GM21360 (cell line): ENCODE measurements at regions not wholly inside any gene's neighbourhood (a gene's known extent, or its start where the extent isn't known, plus 50 kb on each side); places are given as distances from the start of the nearest gene placed in this dataset.

Experiments used
- ATAC-seq: cut with Tn5 transposase; IDR thresholded peaks from one replicate; pipeline ENCODE4 v1.9.1; 2021; ENCODE audit warnings: mild to moderate bottlenecking, moderate library complexity; ENCODE audit not compliant: unreplicated experiment

DNA sequence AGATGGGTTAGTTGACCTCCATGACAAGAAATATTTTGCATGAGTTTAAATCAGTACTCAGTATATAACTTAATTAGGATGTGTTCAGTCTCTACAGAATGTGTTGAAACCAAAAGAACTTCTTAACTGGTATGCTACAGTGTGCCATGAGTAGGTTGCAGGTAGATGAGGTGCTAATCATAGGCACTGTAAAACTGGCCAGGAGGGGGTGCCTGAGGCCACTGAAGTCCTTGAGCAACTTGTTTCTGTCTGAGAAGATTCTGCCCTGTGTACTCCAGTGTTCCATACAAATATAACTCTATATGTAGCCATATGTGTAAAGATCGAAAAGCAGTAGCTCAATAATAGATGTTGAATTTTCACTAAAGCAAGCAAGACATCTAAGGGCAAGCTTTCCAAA, 549.2 kb upstream of the KLF12 start:
- ATAC-seq, result no peak

DNA sequence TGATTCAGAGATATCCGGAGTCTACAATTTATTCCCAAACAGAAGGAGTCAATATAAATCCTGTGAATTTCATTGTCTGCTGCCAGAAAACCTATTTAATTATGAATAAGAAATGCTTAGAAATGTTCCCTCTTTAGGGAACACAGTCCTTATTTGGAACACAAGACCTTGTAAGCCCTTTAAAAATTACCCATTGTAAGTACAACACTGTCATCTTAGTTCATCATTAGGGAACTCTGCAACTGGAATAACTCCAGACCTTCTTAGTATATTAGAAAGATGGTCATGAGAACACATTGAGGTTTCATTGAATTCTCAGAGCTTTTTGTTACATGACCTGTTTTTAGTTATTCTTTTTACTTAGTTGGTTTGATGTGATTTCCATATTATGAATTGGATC, 548.5 kb upstream of the KLF12 start:
- ATAC-seq, result no peak

DNA sequence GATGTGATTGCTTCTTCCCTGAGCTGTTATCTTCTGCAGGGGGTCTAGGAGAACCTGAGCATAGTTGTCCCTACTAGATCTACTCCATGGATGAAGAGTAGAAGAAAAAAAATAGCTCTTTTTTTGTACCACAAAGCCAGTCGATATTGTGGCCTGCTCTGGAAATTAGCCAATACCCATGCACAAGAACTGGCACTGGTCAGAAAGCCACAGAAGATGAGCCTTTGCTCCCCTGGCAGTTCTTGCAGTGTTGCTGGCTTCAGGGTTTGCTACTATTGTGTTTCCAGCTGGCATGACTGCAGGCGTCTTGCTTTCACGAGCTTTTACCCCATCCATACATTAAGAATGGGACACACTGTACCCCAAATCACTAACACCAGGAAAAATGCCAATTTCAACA, 547.7 kb upstream of the KLF12 start:
- no peak for ATAC-seq

DNA sequence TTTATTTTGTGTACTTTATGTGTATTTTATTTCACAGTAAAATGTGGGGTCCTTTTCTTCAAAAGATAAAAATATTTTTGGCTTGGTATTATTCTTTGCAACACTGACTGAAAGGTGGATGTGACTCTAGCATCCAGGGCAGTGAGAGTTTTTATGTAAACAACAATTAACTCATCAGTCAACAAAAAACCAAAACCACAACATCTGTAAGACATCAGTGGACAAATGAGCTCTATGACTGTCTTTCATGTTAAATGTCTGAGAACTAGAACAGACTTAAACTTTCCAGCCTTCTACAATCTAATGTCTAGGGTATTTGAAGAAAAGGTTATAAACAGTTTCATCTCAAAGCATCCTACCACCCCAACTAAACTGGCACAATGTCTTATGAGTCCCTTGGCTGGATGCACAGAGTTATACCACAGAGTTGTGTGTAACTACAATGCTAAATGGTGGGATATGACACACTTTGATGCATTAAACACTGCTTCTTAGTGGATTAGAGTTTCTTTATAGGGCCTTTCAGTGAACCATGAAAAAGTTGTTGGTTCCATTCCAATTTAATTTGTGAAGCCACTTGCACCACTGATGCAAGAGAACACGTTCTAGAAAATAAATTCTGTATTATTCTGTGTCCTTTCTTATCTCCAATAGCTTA, 544.2 kb upstream of the KLF12 start:
- ATAC-seq, result no peak

DNA sequence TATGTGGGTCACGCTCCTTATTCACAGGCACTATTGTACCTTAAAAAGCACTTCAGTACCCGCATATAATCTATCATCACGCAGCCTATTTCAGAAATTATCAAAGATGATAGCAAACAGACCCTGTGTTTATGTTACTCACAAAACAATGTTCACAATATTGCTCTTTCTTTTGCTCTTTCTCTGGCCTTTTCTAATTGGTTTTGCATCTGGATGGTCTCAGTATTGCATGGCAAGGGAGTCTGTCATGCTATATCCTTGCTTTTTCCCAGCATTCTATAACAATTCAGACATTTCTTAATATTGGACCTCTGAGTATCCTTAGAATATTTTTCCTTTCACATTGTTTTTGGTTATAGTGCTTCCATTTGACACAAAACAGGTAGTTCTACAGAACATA, 541.8 kb upstream of the KLF12 start:
- ATAC-seq, result no peak

DNA sequence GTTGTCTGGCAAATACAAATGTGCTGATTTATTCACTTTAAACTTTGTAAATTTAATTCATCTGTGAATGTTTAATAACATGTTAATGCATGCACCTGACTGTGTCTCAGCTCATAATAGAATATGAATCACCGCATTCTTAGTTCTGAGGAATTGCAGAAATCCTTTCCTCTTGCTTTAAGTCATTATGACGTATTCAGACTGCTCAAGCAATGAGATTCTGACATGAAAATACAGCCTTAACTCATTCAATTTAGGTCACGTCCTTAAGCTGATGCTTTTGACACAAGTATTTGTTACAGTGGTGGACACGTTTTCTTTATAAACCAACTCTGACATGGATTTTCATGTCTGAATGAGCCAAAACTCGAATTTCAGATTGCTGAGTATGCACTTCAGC, 541.0 kb upstream of the KLF12 start:
- ATAC-seq, result no peak

DNA sequence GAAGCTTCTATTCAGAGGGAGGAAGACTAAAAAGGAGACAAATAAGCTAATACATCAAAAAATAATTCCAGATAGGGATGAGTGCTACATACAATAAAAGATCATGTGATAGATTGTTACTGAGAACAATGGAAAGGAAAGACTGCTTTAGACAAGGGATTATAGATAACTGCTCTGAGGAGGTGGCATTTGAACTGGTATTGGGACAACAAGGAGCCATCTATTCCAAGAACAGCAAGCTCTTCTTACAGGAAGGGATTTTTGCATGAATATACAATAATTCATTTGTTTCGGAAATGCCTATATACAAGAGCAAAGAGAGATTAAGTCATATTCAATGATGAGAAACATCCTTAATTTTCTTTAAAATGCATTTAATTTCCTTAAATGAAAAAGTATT, 540.5 kb upstream of the KLF12 start:
- ATAC-seq, result no peak

DNA sequence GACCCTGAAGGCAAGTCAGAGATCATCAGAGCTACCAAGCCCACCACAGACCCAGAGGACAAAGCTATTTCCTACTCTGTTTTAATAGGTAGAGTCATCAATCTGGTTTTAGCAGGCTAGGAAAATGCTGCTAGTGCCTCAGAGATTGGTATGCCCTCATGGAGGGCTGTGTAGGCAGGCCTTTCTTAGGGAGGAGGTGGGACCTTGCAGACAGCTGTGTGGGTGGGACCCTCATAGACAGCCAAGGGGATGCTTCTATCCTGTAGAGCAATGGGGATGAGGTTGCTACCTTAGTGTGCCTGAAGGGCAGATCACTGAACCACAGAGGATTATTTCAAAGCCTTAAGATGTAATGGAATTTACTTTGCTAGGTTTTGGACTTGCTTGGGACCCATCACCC, 534.9 kb upstream of the KLF12 start:
- ATAC-seq, result no peak

DNA sequence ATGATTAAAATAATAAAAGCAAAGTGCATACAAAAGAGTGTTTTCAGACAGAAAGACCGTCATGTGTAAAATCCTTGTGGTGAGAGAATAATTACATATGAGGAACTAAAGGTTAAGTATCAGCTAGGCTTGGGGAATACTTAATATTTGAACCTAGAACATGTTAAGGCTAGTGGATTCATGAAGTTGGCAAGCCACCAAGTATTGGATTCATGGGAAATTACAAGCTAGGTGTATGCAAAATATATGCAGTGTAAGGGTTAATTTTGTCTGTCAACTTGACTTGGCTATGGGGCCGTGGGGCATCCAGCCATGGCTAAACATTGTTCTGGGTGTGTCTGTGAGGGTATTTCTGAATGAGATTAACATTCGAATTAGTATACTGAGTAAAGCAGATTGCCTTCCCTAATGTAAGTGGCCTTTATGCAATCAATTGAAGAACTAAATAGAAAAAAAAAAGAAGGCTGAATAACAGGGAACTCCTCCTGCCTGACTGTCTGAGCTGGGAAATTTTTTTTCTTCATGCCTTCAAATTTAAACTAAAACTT, 533.5 kb upstream of the KLF12 start:
- ATAC-seq, result no peak

DNA sequence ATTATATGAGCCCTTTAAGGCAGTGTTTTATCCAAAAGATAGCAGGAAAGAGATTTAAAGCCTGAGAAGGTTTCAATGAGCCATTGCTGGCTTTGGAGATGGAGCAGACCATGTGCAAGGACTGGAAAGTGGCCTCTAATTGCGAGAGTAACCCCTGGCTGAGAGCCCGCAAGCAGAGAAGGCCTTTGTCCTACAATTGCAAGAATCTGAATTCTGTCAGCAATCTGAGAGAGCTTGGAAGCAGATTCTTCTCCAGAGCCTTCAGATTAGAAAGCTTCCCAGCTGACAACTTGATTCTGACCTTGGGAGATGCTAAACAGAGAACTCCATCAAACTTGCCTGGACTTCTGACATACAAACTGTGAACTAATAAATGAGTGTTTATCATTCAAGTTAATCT, 528.7 kb upstream of the KLF12 start:
- ATAC-seq, result no peak

DNA sequence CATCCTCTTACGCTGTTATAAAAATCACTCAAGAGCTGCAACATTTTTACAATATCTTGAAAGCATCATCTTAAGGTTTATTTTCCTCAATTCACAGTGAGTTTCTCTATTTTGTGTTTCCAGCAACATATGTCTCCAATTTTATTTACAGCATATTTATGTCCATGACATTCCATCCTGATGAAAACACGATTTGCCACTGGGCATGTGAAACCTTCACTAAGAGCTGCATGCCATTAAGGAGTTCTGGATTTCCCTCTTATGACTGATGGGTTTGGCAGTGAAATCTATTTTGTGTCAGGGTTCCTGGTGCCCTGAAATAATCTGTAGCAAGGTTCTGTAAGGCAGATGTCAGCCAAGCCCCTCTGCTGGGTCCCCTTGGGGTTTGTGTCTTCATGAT, 527.6 kb upstream of the KLF12 start:
- no peak for ATAC-seq

DNA sequence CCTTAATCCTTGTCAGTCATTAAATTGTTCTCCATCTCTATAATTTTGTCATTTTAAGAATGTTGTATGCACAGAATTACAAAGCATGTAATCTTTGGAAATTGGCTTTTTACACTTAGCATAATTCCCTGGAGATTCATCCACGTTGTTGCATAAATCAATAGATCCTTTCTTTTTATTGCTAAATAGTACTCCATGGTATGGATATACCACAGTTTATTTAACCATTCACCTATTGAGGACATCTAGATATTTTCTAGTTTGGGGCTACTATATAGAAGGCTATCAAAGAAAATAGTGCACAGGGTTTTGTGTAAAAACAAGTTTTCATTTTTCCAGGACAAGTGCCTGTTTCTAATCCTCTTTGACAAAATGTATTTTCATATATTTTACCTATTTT, 523.6 kb upstream of the KLF12 start:
- no peak for ATAC-seq

DNA sequence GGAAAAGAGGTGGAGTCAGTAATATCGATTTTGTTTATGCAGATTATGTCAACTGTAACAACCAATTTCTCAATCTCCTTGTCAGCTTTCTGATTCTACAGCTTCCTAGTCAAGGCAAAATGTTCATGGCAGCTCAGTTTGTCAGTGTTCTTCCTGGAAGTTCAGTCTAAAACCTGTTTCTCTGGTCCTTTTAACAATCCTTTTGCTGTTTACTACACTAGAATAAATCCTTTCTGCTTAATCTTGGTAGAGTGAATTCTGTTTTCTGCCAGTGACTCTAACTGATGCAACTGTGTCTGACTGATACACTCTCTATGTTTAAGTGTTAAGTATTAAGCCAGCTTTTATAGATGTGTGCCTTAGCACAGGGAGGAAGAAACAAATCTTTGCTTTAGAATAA, 516.9 kb upstream of the KLF12 start:
- ATAC-seq, result no peak

DNA sequence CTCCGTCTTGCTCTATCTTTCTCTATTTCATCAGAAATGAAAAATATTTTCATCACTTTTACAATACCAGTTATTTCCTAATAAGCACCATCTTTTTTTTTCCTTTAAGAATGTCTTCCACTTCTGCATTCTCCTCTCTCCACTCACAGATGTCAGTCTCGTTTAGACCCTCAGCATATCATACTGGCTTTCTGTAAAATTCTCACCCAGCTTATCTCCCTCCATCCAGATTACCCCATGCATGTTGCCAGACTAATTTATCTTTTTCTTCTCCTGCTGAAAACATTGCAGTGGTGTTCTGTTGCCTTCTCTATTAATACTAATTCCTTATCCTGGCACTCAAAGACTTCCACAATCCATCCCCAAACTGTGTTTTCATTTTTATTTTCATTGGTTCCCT, 513.8 kb upstream of the KLF12 start:
- ATAC-seq, result no peak

DNA sequence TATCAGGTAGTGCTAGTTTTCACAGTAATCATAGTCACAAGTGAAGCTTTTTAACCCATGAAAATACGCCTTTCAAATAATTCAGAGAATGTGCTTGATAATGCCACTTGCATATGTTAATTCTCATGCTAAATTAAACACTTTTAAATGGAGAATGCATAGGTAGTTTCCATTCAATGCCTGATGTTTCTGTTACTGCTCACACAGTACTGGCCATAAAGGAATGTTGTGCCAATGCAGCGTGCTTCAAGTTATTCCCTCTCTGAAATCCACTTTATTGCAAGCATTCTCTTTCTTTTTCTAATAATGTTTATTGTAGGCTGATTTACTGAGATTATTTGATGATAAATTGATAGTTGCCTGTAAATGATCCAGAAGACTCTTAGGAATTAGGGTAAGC, 513.0 kb upstream of the KLF12 start:
- no peak for ATAC-seq

DNA sequence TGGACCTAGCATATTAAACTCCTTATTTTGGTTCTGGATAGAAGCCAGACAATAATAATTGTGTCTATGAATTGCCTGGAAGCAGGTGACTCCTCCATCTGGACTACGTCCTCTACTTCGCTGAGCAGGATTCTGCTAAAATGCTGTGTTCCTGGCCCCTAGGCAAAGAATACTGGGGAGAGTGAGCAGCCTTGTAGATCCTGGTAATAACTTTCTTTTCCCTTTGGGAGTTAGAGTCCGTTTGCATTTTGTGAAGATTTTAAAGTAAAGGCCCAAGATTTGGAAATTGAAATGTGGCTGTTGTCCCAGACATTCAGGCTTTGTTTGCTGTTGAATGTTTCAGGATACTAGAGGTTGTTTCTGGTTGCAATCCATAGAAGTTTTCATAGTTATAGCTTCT, 511.9 kb upstream of the KLF12 start:
- ATAC-seq, result no peak

DNA sequence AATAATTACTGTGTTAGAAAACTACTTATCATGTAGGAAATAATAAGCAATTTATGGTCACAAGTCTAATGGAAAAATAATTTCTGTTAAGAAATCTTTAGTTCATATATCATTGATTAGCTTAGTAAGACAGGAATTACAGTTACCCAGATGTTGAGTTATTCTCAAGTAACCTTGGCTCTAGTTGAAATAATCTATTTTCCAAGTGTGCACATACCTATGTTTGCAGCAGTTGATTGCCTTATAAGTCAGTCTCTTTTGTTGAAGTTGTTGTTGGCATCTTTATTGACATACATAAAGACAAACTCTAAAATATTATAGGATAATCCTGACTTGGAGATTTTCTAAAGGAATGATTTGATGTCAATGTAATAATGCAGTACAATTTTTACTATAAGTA, 511.4 kb upstream of the KLF12 start:
- no peak for ATAC-seq

DNA sequence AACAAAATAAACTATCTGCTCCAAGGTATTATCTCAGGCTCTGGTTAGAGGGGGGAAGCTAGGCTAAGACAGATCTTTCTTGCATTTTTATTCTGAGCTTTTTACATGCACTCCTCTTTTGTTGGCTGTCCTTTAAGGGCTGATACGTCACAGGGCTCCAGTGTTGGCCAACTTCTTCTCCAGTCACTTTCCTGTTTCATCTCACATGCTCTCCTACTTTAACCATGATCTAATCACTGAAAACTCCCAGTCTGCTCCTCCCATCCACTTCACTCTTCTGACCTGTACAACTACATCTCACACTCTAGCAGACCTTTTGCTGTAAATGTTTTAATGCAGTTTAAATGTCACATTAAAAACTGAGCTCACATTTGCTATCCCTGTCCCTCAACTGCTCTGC, 510.0 kb upstream of the KLF12 start:
- ATAC-seq, result no peak

DNA sequence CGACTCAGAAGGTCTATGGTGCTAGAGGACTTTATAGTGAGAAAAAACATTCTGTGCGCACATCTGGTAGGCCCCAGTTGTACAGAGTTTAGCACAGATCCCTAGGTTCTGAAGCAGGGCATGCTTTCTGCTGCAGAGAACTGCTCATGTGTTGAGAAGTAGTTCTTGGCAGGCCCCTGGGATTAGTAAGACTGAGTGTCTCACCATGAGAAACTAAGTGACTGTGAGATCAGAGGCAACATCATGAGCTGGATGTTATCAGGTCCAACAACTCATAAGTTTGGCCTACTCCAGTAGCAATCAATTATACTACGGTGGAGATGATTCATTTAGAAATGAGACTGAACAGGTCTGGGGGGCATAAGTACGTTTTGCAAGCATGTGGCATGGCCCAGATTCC, 507.4 kb upstream of the KLF12 start:
- ATAC-seq, result no peak

DNA sequence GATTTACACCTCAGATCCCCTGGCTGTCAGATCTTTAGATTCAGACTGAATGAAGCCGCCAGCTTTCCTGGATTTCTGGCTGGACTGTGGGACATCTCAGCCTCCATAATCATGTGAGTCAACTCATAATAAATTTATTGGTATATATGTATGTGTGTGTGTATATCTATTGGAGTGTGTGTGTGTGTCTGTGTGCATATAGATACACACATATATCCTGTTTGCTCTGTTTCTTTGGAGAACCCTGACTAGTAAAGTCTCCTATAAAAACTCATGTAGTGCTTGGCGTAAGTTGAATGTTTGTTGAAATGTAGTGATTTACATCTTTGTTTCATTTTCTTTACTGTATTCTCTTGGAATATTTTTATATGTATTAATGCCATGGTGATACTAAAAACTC, 499.5 kb upstream of the KLF12 start:
- ATAC-seq, result no peak

DNA sequence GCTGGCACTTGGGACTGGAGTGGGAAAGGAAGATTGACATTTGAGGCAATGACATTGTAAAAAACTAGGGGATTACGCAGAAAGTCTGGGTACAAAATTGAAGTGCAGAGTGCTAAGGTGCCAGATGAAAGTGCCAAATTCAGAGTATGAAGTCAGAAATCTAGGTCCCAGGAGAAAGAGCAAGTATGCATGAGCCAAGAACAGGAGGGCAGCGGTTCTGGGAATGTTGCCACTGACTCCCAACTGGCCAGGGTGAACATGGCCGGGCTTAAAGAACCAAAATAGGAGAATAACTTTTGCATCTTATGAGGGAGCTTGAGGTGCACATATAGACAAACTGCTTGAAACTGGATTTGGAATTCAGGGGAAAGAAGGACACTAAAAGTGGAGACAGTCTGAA, 495.8 kb upstream of the KLF12 start:
- ATAC-seq, result no peak

DNA sequence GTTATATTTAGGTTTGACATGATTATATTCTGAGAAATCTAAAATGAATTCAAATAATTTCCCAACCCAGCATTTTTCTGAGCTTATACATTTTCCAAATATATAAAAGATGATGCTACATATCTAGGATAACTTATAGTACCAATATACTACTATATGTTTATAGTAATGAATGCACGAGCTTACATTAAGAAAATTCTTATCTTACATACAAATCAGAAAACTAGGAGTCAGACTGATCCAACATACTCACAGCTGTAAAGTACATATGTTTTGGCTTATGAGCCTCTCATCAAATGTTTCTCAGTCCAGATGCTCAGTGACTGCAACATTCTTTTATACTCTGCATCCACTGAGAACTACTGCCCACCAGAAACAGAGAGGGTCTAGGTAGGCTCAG, 491.3 kb upstream of the KLF12 start:
- no peak for ATAC-seq

DNA sequence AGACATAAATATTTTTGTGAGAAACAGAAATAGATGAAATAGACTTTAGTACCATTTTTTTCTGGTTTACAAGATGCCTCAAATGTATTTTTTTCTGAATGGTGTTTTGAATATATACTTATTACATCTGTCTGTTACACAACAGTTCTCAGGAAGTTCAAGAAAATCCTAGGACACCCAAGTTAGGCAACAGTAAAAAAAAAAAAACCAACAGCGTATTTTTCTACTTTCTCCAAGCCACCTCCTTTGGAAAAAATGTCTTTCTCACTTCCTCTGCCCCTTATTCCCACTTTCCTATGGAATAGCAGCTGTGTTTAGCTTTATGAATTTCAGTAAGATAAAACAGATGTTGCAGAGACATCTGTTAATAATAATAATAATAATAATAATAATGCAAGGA, 489.6 kb upstream of the KLF12 start:
- no peak for ATAC-seq
